ENCODE measurements at regions not wholly inside any gene's neighbourhood (a gene's known extent, or its start where the extent isn't known, plus 50 kb on each side); places are given as distances from the start of the nearest gene placed in this dataset.
A peak's percentile ranks its signal among the peaks of the same experiment; 100 is the strongest.
"Not testable (repeated sequence)": the region's sequence is repeated elsewhere in the genome, so short reads cannot be mapped to it uniquely, and the experiment has no call there.

- DNase-seq (ENCODE audit: low read depth in 4 of 4, low spot score in 1 of 4) = no peak
These were observed 92.1 kb upstream of the LRRN2 start for GRCh38 chr1:204777591-204777990.

GRCh38 chr1:204780630-204781029 is 90.0 kb upstream of the NFASC start:
- no peak for DNase-seq (ENCODE audit: low read depth in 4 of 4, low spot score in 1 of 4)

GRCh38 chr1:204782118-204782700 is 88.5 kb upstream of the NFASC start:
- DNase-seq (ENCODE audit: low read depth in 4 of 4, low spot score in 1 of 4) = no peak

- DNase-seq (ENCODE audit: low read depth in 4 of 4, low spot score in 1 of 4) = not testable (repeated sequence)
These were observed 85.6 kb upstream of the NFASC start for GRCh38 chr1:204785023-204785422.

- no peak for DNase-seq (ENCODE audit: low read depth in 4 of 4, low spot score in 1 of 4)
These were observed 82.2 kb upstream of the NFASC start for GRCh38 chr1:204788470-204788869.

- DNase-seq (ENCODE audit: low read depth in 4 of 4, low spot score in 1 of 4) = peak; percentile 72 to 88 (median 79)
These were observed 79.0 kb upstream of the NFASC start for GRCh38 chr1:204791453-204792353.

- no peak for DNase-seq (ENCODE audit: low read depth in 4 of 4, low spot score in 1 of 4)
These were observed 78.3 kb upstream of the NFASC start for GRCh38 chr1:204792354-204792692.

- no peak for DNase-seq (ENCODE audit: low read depth in 4 of 4, low spot score in 1 of 4)
These were observed 77.3 kb upstream of the NFASC start for GRCh38 chr1:204793259-204793914.

GRCh38 chr1:204796886-204797285 is 73.8 kb upstream of the NFASC start:
- DNase-seq (ENCODE audit: low read depth in 4 of 4, low spot score in 1 of 4) = not testable (repeated sequence)

GRCh38 chr1:204797401-204797800 is 73.3 kb upstream of the NFASC start:
- DNase-seq (ENCODE audit: low read depth in 4 of 4, low spot score in 1 of 4) = no peak

- no peak for DNase-seq (ENCODE audit: low read depth in 4 of 4, low spot score in 1 of 4)
These were observed 71.0 kb upstream of the NFASC start for GRCh38 chr1:204799630-204800029.

- DNase-seq (ENCODE audit: low read depth in 4 of 4, low spot score in 1 of 4) = no peak
These were observed 69.5 kb upstream of the NFASC start for GRCh38 chr1:204801211-204801610.

GRCh38 chr1:204802401-204803175 is 68.1 kb upstream of the NFASC start:
- no peak for DNase-seq (ENCODE audit: low read depth in 4 of 4, low spot score in 1 of 4)

GRCh38 chr1:204803607-204804006 is 67.1 kb upstream of the NFASC start:
- DNase-seq (ENCODE audit: low read depth in 4 of 4, low spot score in 1 of 4) = no peak

- DNase-seq (ENCODE audit: low read depth in 4 of 4, low spot score in 1 of 4) = peak; percentile 65 to 79 (median 74)
These were observed 63.5 kb upstream of the NFASC start for GRCh38 chr1:204806943-204807687.

GRCh38 chr1:204809488-204809887 is 61.2 kb upstream of the NFASC start:
- no peak for DNase-seq (ENCODE audit: low read depth in 4 of 4, low spot score in 1 of 4)

- DNase-seq (ENCODE audit: low read depth in 4 of 4, low spot score in 1 of 4) = no peak
These were observed 57.8 kb upstream of the NFASC start for GRCh38 chr1:204812842-204813241.

GRCh38 chr1:204813522-204813921 is 57.1 kb upstream of the NFASC start:
- no peak for DNase-seq (ENCODE audit: low read depth in 4 of 4, low spot score in 1 of 4)

GRCh38 chr1:204814166-204814884 is 56.3 kb upstream of the NFASC start:
- no peak for DNase-seq (ENCODE audit: low read depth in 4 of 4, low spot score in 1 of 4)

GRCh38 chr1:204817341-204817740 is 53.3 kb upstream of the NFASC start:
- no peak for DNase-seq (ENCODE audit: low read depth in 4 of 4, low spot score in 1 of 4)

Data from stimulated activated CD4-positive, alpha-beta T cell treated with anti-CD3 and anti-CD28 coated beads, Interleukin-1b, Interleukin-23, amount 100 ng/mL, for 24 hours (primary cell).